ENCODE measurements at regions not wholly inside any gene's neighbourhood (a gene's known extent, or its start where the extent isn't known, plus 50 kb on each side); places are given as distances from the start of the nearest gene placed in this dataset.

DNA sequence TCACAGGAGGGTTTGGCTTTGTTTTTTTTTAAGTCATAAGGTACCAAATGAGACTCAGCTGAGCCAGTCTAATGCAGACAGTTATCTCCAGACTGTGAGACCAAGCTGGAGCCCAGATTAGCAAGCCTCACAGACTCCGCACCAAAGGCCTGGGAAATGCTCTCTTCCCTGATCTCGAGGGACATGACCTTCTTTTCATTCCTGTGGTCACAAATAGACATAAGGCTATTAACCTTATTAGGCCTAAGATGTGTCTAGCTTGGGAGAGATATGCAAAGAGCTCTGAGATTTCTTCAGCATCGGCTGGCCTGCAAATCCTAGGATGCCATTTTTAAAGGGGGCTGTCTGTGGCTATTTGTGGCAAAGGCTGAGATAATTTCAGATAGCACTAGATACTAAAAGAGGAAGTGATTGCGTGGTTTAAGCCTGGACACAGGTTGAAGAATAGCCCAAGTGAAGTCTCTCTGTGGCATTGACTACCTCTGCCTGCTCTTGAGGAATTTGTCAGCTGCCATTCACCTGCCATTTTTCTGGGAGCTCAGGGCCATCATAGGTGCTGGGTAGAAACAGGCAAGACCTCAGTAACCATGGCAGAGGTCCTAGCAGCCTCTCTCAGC, 301.3 kb downstream of the SIPA1L2 start:
- no peak overlapping the region for H3K27ac ChIP-seq
- TF ChIP-seq CTCF (conservative IDR thresholded peaks at IDR 0.05) (no peak), ZFX (IDR thresholded peaks at IDR 0.05) (no peak)

- H3K27ac ChIP-seq, result no peak overlapping the region
- TF ChIP-seq ZFX (IDR thresholded peaks at IDR 0.05), result no peak
- TF ChIP-seq CTCF (conservative IDR thresholded peaks at IDR 0.05), result no peak
Observed at GRCh38 chr1:232327899-232328298, 302.0 kb downstream of the SIPA1L2 start.

DNA sequence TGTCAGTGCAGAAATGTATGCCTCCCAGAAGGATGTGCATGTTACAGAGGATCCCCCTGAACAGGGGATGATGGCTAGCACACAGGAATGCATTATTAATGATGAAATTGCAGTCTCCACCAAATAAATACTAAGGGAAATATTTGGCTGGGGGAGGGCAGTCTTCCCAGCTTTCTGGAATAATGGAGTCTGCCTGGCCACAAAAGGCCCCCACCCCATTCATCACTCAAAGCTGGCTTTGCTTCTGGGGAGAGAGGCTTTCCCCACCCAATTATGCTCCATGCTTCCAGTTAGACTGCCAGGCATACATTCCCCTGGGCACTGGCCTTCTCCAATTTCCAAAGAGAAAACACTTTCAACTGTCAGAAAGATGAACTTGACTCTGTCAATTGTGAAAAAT, 302.7 kb downstream of the SIPA1L2 start:
- H3K27ac ChIP-seq, result no peak overlapping the region
- TF ChIP-seq CTCF (conservative IDR thresholded peaks at IDR 0.05) (no peak), ZFX (IDR thresholded peaks at IDR 0.05) (no peak)

GRCh38 chr1:232322162-232322734, 307.7 kb downstream of the SIPA1L2 start:
- H3K27ac ChIP-seq, result peak overlapping the region; percentile 74
- TF ChIP-seq ZFX (IDR thresholded peaks at IDR 0.05) (no peak), CTCF (conservative IDR thresholded peaks at IDR 0.05) (no peak)

DNA sequence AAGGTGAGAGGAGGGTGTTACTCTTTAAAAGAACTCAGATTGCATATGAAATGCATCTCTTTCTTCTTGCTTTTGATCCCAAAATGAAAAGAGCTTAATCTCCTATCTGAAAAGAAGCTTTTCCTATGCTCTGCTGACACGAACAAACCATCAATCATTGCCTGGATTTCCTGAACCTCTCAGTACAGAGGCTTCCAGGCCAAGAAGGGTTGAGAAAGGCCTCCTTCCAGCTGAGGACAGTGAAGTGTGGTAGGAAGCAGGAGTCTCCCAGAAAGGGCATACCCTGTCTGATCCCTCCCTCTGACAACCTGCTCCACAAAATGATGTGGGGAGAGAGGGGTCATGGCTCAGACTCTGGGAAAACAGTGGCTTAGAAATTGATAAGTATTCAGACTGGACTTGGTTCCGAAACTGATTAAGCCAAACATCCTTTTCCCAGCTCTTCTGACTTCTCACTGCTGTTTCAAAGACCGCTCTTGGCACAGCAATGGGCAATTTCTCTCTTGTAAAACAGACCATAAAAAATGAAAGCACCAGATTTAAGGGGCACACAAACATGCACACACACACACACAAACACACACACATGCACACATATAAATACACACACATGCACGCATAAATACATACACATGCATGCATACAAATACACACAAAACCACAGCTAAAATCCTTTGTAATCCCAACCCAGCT, 310.3 kb downstream of the SIPA1L2 start:
- no peak overlapping the region for H3K27ac ChIP-seq
- TF ChIP-seq CTCF (conservative IDR thresholded peaks at IDR 0.05) (no peak), ZFX (IDR thresholded peaks at IDR 0.05) (no peak)

DNA sequence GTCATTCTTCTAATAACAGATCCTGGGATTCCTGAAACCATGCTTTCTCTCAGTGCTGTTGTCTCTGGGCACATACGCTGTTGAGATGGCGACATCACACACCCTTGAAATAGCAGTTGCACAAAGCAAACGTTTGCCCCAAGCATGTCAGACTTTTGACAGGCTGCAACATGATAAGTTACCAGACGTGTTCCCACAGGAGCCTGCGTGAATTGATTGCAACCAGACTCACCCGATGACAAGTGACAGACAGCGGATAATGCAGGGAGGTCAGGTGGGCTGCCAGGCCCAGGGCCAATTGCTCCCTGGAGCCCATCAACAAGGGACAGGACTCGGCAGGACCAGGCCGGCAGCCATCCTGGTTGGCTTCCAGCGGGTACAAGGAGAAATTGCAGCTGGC, 310.9 kb downstream of the SIPA1L2 start:
- TF ChIP-seq CTCF (conservative IDR thresholded peaks at IDR 0.05), result no peak
- TF ChIP-seq ZFX (IDR thresholded peaks at IDR 0.05), result no peak
- no peak overlapping the region for H3K27ac ChIP-seq

DNA sequence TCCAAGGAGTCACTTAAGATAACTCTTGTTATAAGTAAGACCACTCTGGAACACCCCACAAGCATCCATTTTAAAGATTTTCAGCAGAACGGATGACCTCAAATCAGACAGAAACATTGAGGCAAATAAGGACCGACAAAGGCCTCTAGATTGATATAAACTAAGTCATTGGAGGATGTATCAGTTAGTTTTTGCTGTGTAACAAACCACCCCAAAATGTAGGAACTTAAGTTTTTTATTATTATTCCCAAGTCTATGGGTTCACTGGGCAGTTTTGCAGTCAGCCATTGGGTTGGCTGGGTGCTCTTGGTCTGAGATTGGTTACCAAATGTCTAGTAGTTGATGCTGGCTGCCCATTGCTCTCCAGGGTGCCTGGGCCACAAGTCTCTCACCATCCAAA, 311.8 kb downstream of the SIPA1L2 start:
- TF ChIP-seq CTCF (conservative IDR thresholded peaks at IDR 0.05) (no peak), ZFX (IDR thresholded peaks at IDR 0.05) (no peak)
- H3K27ac ChIP-seq, result no peak overlapping the region

Data from C4-2B (cell line).